ENCODE measurements at regions not wholly inside any gene's neighbourhood (a gene's known extent, or its start where the extent isn't known, plus 50 kb on each side); places are given as distances from the start of the nearest gene placed in this dataset.

- H3K9me3 ChIP-seq (ENCODE audit: low read depth, low read length, poor library complexity, severe bottlenecking): peaks cover 32% of the 10 kb centered on the region
- POLR2A ChIA-PET (ENCODE audit: low non-redundant PET): no interaction called here
- no peak overlapping the region for H3K4me3 ChIP-seq (ENCODE audit: low read depth, low read length, poor library complexity, severe bottlenecking)
- no TSS peak for BruUV-seq (replicated peaks)
- no peak for DNase-seq (ENCODE audit: low spot score)
- no peaks in the 10 kb centered on the region for H3K36me3 ChIP-seq (ENCODE audit: insufficient read depth, low read length, poor library complexity, severe bottlenecking)
- CTCF ChIA-PET: no interaction called here
- no peaks in the 10 kb centered on the region for H3K27me3 ChIP-seq (replicated peaks; ENCODE audit: insufficient read depth, low read depth, low read length, poor library complexity)
- H3K27ac ChIP-seq (ENCODE audit: low read depth, low read length, poor library complexity, severe bottlenecking): no peak overlapping the region
- no peaks in the 10 kb centered on the region for H3K4me1 ChIP-seq (ENCODE audit: insufficient read depth, low read length, poor library complexity, severe bottlenecking)
- intact Hi-C loops (cut with micrococcal nuclease; ENCODE audit: unreplicated experiment): no loop called here
- TF ChIP-seq CTCF (conservative IDR thresholded peaks at IDR 0.05; ENCODE audit: low read depth, low read length): no peak
- TF ChIP-seq EZH2 (IDR thresholded peaks at IDR 0.05; ENCODE audit: borderline replicate concordance, low read depth, low read length, poor library complexity, severe bottlenecking): no peak
Measured at GRCh38 chr12:38159591-38160317, 156.8 kb upstream of the ALG10B start.

GRCh38 chr12:38160318-38161122 is 156.1 kb upstream of the ALG10B start:
- Histone ChIP-seq H3K4me3 (ENCODE audit: low read depth, low read length, poor library complexity, severe bottlenecking) (no peak overlapping the region), H3K27me3 (replicated peaks; ENCODE audit: insufficient read depth, low read depth, low read length, poor library complexity) (no peaks in the 10 kb centered on the region), H3K27ac (ENCODE audit: low read depth, low read length, poor library complexity, severe bottlenecking) (no peak overlapping the region), H3K36me3 (ENCODE audit: insufficient read depth, low read length, poor library complexity, severe bottlenecking) (no peaks in the 10 kb centered on the region), H3K4me1 (ENCODE audit: insufficient read depth, low read length, poor library complexity, severe bottlenecking) (no peaks in the 10 kb centered on the region), H3K9me3 (ENCODE audit: low read depth, low read length, poor library complexity, severe bottlenecking) (peaks cover 32% of the 10 kb centered on the region)
- ChIA-PET CTCF (no interaction called here), POLR2A (ENCODE audit: low non-redundant PET) (no interaction called here)
- intact Hi-C loops (cut with micrococcal nuclease; ENCODE audit: unreplicated experiment): no loop called here
- TF ChIP-seq EZH2 (IDR thresholded peaks at IDR 0.05; ENCODE audit: borderline replicate concordance, low read depth, low read length, poor library complexity, severe bottlenecking): no peak
- no peak for TF ChIP-seq CTCF (conservative IDR thresholded peaks at IDR 0.05; ENCODE audit: low read depth, low read length)
- BruUV-seq (replicated peaks): no TSS peak
- DNase-seq (ENCODE audit: low spot score): no peak

GRCh38 chr12:38161123-38162000 is 155.2 kb upstream of the ALG10B start:
- Histone ChIP-seq H3K9me3 (ENCODE audit: low read depth, low read length, poor library complexity, severe bottlenecking) (peaks cover 32% of the 10 kb centered on the region), H3K4me3 (ENCODE audit: low read depth, low read length, poor library complexity, severe bottlenecking) (no peak overlapping the region), H3K4me1 (ENCODE audit: insufficient read depth, low read length, poor library complexity, severe bottlenecking) (no peaks in the 10 kb centered on the region), H3K27ac (ENCODE audit: low read depth, low read length, poor library complexity, severe bottlenecking) (no peak overlapping the region), H3K36me3 (ENCODE audit: insufficient read depth, low read length, poor library complexity, severe bottlenecking) (no peaks in the 10 kb centered on the region), H3K27me3 (replicated peaks; ENCODE audit: insufficient read depth, low read depth, low read length, poor library complexity) (no peaks in the 10 kb centered on the region)
- ChIA-PET POLR2A (ENCODE audit: low non-redundant PET) (no interaction called here), CTCF (no interaction called here)
- DNase-seq (ENCODE audit: low spot score): no peak
- intact Hi-C loops (cut with micrococcal nuclease; ENCODE audit: unreplicated experiment): no loop called here
- no peak for TF ChIP-seq CTCF (conservative IDR thresholded peaks at IDR 0.05; ENCODE audit: low read depth, low read length)
- TF ChIP-seq EZH2 (IDR thresholded peaks at IDR 0.05; ENCODE audit: borderline replicate concordance, low read depth, low read length, poor library complexity, severe bottlenecking): no peak
- BruUV-seq (replicated peaks): no TSS peak

All from A673 (cell line).